Left ventricle myocardium inferior (tissue), 1 donor: ENCODE measurements at regions not wholly inside any gene's neighbourhood (a gene's known extent, or its start where the extent isn't known, plus 50 kb on each side); places are given as distances from the start of the nearest gene placed in this dataset.

Experiments
- DNase-seq: peaks from one replicate; pipeline ENCODE4 v3.0.0-alpha.2; 2020
- H3K27ac ChIP-seq: fragments of 200-600 bp; replicated peaks from 2 replicates; pipeline ENCODE4 v1.8.0; 2021
- H3K27me3 ChIP-seq: fragments of 200-600 bp; 2 replicates; pipeline ENCODE4 v1.8.0; 2021; ENCODE audit warnings: low read depth
- H3K36me3 ChIP-seq: fragments of 200-600 bp; 2 replicates; pipeline ENCODE4 v1.8.0; 2021
- H3K4me1 ChIP-seq: fragments of 200-600 bp; 2 replicates; pipeline ENCODE4 v1.8.0; 2021
- H3K4me3 ChIP-seq: fragments of 200-600 bp; 2 replicates; pipeline ENCODE4 v1.8.0; 2021; ENCODE audit warnings: mild to moderate bottlenecking, moderate library complexity
- H3K9me3 ChIP-seq: fragments of 200-600 bp; replicated peaks from 2 replicates; pipeline ENCODE4 v1.8.0; 2021
- intact Hi-C: fragments of 100-400 bp; cut with micrococcal nuclease; formaldehyde crosslinking; loops from one replicate; pipeline ENCODE4 v1.11.0; 2022
- TF ChIP-seq, protein P1 (sequence below): fragments of 200-600 bp; IDR thresholded peaks from 2 replicates; pipeline ENCODE4 v1.8.0; 2021; ENCODE audit warnings: antibody characterized with exemption, mild to moderate bottlenecking, borderline replicate concordance
- donor health status: DM: no; HTN: yes; CAD: no; lungs with severe emphysema.

- no peaks in the 10 kb centered on the region for H3K4me1 ChIP-seq
- no peak overlapping the region for H3K4me3 ChIP-seq
- no peaks in the 10 kb centered on the region for H3K36me3 ChIP-seq
- intact Hi-C loops: no loop called here
- peaks cover 10% of the 10 kb centered on the region for H3K9me3 ChIP-seq
- DNase-seq: no peak
- TF ChIP-seq, protein P1, sequence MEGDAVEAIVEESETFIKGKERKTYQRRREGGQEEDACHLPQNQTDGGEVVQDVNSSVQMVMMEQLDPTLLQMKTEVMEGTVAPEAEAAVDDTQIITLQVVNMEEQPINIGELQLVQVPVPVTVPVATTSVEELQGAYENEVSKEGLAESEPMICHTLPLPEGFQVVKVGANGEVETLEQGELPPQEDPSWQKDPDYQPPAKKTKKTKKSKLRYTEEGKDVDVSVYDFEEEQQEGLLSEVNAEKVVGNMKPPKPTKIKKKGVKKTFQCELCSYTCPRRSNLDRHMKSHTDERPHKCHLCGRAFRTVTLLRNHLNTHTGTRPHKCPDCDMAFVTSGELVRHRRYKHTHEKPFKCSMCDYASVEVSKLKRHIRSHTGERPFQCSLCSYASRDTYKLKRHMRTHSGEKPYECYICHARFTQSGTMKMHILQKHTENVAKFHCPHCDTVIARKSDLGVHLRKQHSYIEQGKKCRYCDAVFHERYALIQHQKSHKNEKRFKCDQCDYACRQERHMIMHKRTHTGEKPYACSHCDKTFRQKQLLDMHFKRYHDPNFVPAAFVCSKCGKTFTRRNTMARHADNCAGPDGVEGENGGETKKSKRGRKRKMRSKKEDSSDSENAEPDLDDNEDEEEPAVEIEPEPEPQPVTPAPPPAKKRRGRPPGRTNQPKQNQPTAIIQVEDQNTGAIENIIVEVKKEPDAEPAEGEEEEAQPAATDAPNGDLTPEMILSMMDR: no peak
- no peaks in the 10 kb centered on the region for H3K27me3 ChIP-seq
- no peak overlapping the region for H3K27ac ChIP-seq
These were observed 415.1 kb upstream of the FZD8 start for GRCh38 chr10:36057180-36057579.

GRCh38 chr10:36053775-36054174 is 411.7 kb upstream of the FZD8 start:
- no peak for DNase-seq
- H3K4me1 ChIP-seq: peaks cover 12% of the 10 kb centered on the region
- TF ChIP-seq, protein P1: no peak
- peaks cover 10% of the 10 kb centered on the region for H3K9me3 ChIP-seq
- no peaks in the 10 kb centered on the region for H3K27me3 ChIP-seq
- H3K4me3 ChIP-seq: no peak overlapping the region
- H3K36me3 ChIP-seq: no peaks in the 10 kb centered on the region
- no peak overlapping the region for H3K27ac ChIP-seq
- intact Hi-C loops: no loop called here

DNA sequence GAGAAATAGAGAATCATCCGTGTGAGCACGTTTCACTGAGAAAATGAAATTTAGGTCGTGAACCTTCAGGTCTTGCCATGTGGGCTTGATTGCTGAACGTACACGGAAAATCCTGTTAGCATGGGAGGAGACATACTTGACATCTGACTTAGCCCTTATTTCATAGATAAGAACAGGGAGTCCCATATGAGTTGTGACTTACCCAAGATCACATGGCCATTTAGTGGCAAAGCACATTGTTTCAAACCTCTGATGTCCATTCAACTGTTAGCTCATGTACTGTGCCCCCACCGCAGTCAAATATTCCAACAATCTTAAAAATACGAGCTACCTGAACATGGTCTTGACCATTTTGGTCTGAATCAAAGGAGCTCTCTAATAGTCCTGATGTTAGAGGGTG is 411.2 kb upstream of the FZD8 start:
- no peak for DNase-seq
- Histone ChIP-seq H3K9me3 (peaks cover 10% of the 10 kb centered on the region), H3K4me1 (peaks cover 12% of the 10 kb centered on the region), H3K27ac (no peak overlapping the region), H3K27me3 (no peaks in the 10 kb centered on the region), H3K36me3 (no peaks in the 10 kb centered on the region), H3K4me3 (no peak overlapping the region)
- intact Hi-C loops: no loop called here
- TF ChIP-seq, protein P1: no peak

GRCh38 chr10:36051500-36051991 is 409.4 kb upstream of the FZD8 start:
- Histone ChIP-seq H3K4me1 (peaks cover 12% of the 10 kb centered on the region), H3K9me3 (peaks cover 10% of the 10 kb centered on the region), H3K4me3 (no peak overlapping the region), H3K36me3 (no peaks in the 10 kb centered on the region), H3K27ac (no peak overlapping the region), H3K27me3 (no peaks in the 10 kb centered on the region)
- intact Hi-C loops: no loop called here
- TF ChIP-seq, protein P1: no peak
- no peak for DNase-seq

- H3K9me3 ChIP-seq: peaks cover 10% of the 10 kb centered on the region
- H3K4me3 ChIP-seq: no peak overlapping the region
- no peak overlapping the region for H3K27ac ChIP-seq
- no peak for DNase-seq
- intact Hi-C loops: no loop called here
- TF ChIP-seq, protein P1: no peak
- no peaks in the 10 kb centered on the region for H3K36me3 ChIP-seq
- H3K4me1 ChIP-seq: peaks cover 12% of the 10 kb centered on the region
- no peaks in the 10 kb centered on the region for H3K27me3 ChIP-seq
These were observed 408.8 kb upstream of the FZD8 start for GRCh38 chr10:36050763-36051499.
